Ascending aorta (tissue), 2 donors: ENCODE measurements at regions not wholly inside any gene's neighbourhood (a gene's known extent, or its start where the extent isn't known, plus 50 kb on each side); places are given as distances from the start of the nearest gene placed in this dataset.
A peak's percentile ranks its signal among the peaks of the same experiment; 100 is the strongest.

ENCODE experiments used
- DNase-seq, 2 donors: peaks; one replicate each; pipeline ENCODE4 v3.0.0-alpha.2; 2019; ENCODE audit warnings: low spot score in 2 of 2
- H3K27ac ChIP-seq, 2 donors: fragments of 200-600 bp; sonication (generic); one replicate each; pipeline ENCODE4 v1.5.1; 2016 to 2017; ENCODE audit warnings: mild to moderate bottlenecking in 1 of 2
- H3K27me3 ChIP-seq: fragments of 200-600 bp; sonication (generic); one replicate; pipeline ENCODE4 v1.5.1; 2017
- H3K36me3 ChIP-seq, 2 donors: fragments of 200-600 bp; sonication (generic); one replicate each; pipeline ENCODE4 v1.5.1; 2016
- H3K4me1 ChIP-seq, 2 donors: fragments of 200-600 bp; sonication (generic); one replicate each; pipeline ENCODE4 v1.5.1; 2016 to 2017; ENCODE audit warnings: mild to moderate bottlenecking in 1 of 2
- H3K4me3 ChIP-seq, 2 donors: fragments of 200-600 bp; sonication (generic); one replicate each; pipeline ENCODE4 v1.5.1; 2016 to 2017; ENCODE audit warnings: mild to moderate bottlenecking in 1 of 2
- H3K9me3 ChIP-seq, 2 donors: fragments of 200-600 bp; sonication (generic); one replicate each; pipeline ENCODE4 v1.5.1; 2016
- intact Hi-C: fragments of 100-400 bp; cut with DNase I; formaldehyde crosslinking; loops from one replicate; pipeline ENCODE4 v1.15.1; 2023
- TF ChIP-seq, protein P1 (sequence below), 3 experiments: fragments of 200-600 bp in 2 of 3; fragments of 450-650 bp in 1 of 3; sonication (generic) in 2 of 3; IDR thresholded peaks; one replicate each; pipeline ENCODE4 v1.5.1; 2016 to 2019; ENCODE audit warnings: antibody characterized with exemption in 3 of 3, mild to moderate bottlenecking in 1 of 3, moderate library complexity in 1 of 3

DNA sequence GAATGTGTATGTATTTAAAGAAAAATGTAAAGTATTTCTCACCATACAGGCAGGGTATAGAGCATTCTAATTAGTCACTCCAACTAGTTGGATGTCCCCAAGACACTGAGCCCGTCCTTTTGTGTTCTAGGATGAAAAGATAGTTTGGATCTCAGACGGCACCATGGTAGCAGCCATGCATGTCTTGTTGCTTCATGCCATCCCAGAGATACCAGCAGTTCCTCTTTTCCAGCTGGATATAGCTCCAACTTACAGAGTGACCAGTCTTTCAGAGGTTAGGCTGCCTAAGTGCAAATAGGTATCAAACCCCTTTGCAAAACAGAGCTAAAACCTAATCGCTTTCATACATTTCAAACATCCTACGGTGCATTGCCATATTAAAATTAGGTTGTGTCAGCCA lies 275.3 kb downstream of the MTX2 start:
- no peak for DNase-seq
- Histone ChIP-seq H3K27me3 (no peaks in the 10 kb centered on the region), H3K4me3 (no peak overlapping the region), H3K4me1 (no peaks in the 10 kb centered on the region), H3K27ac (no peak overlapping the region), H3K36me3 (no peaks in the 10 kb centered on the region), H3K9me3 (no peaks in the 10 kb centered on the region)
- intact Hi-C loops = no loop called here
- TF ChIP-seq, protein P1, sequence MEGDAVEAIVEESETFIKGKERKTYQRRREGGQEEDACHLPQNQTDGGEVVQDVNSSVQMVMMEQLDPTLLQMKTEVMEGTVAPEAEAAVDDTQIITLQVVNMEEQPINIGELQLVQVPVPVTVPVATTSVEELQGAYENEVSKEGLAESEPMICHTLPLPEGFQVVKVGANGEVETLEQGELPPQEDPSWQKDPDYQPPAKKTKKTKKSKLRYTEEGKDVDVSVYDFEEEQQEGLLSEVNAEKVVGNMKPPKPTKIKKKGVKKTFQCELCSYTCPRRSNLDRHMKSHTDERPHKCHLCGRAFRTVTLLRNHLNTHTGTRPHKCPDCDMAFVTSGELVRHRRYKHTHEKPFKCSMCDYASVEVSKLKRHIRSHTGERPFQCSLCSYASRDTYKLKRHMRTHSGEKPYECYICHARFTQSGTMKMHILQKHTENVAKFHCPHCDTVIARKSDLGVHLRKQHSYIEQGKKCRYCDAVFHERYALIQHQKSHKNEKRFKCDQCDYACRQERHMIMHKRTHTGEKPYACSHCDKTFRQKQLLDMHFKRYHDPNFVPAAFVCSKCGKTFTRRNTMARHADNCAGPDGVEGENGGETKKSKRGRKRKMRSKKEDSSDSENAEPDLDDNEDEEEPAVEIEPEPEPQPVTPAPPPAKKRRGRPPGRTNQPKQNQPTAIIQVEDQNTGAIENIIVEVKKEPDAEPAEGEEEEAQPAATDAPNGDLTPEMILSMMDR (IDR thresholded peaks at IDR 0.05) = no peak

DNA sequence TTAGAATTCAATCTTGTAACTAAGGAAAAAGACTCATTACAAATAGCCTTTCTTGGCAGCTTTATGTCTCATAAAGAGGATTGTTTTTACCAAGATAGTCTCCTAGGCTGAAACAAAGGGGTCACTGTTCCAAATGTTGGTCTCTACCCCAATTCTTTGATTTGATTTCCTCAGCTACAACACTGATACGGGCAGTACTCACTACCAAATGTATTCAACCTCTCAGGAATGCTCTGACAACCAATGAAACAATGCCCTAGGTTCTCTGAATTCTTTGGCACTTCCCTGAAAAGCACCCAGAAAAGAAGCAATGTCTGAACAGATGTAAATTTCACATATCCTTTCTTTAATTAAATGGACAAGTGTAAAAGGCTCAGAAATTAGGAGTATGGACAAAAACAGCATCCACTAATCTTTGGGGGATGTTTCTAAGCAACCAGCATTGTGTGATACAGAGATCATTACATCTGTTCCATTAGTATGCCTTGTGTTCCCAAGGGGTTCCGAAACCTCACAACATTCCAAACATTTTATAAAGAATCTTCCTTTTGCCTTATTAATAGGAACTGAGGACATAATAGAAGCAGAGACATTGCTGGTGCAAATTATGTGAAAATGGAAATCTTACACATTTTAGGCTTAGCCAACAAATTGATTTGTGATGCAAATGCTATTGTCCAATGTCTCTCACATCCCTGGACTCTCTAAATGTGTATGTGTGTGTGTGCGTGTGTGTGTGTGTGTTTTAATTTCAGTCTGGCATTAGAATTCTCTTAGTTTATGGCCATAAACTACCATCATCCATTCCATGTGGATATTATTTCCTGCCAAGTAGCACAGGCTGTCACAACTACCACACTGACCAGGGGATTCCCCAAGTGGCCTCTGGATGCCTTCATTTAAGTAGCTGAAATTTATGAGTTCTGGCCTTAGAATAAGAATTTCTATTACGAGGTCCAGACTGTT lies 276.0 kb downstream of the MTX2 start:
- Histone ChIP-seq H3K4me3 (no peak overlapping the region), H3K4me1 (no peaks in the 10 kb centered on the region), H3K36me3 (no peaks in the 10 kb centered on the region), H3K27ac (no peak overlapping the region), H3K27me3 (no peaks in the 10 kb centered on the region), H3K9me3 (no peaks in the 10 kb centered on the region)
- intact Hi-C loops = no loop called here
- DNase-seq = no peak
- TF ChIP-seq, protein P1 (IDR thresholded peaks at IDR 0.05) = no peak

- H3K27ac ChIP-seq = no peak overlapping the region
- H3K4me1 ChIP-seq = no peaks in the 10 kb centered on the region
- H3K9me3 ChIP-seq = no peaks in the 10 kb centered on the region
- no peak overlapping the region for H3K4me3 ChIP-seq
- no peaks in the 10 kb centered on the region for H3K36me3 ChIP-seq
- TF ChIP-seq, protein P1 (IDR thresholded peaks at IDR 0.05) = no peak
- DNase-seq = no peak
- intact Hi-C loops = no loop called here
- H3K27me3 ChIP-seq = no peaks in the 10 kb centered on the region
Observed at GRCh38 chr2:176546550-176546949, 277.3 kb downstream of the MTX2 start.

- Histone ChIP-seq H3K27ac (peak overlapping the region; percentile 64 to 66), H3K9me3 (no peaks in the 10 kb centered on the region), H3K4me3 (peak overlapping the region in 1 of 2 donors; percentile 59), H3K36me3 (no peaks in the 10 kb centered on the region), H3K27me3 (no peaks in the 10 kb centered on the region), H3K4me1 (peaks cover 7 to 11% of the 10 kb centered on the region in 2 donors)
- intact Hi-C loops = loop anchor here (2.0 to 10.0 kb wide), 3 partner anchors 86 to 610 kb away; no protein-coding TSS in a partner anchor
- DNase-seq = no peak
- TF ChIP-seq, protein P1 (IDR thresholded peaks at IDR 0.05) = no peak
Observed at GRCh38 chr2:176552501-176553135, 283.4 kb downstream of the MTX2 start.

GRCh38 chr2:176553685-176554100 lies 284.5 kb downstream of the MTX2 start:
- peaks cover 7 to 11% of the 10 kb centered on the region in 2 donors for H3K4me1 ChIP-seq
- intact Hi-C loops = loop anchor here (1.0 to 10.0 kb wide), 5 partner anchors 85 to 609 kb away; no protein-coding TSS in a partner anchor
- TF ChIP-seq, protein P1 (IDR thresholded peaks at IDR 0.05) = peak in 1 of 3 experiments; percentile 14
- peak overlapping the region; percentile 52 to 59 for H3K4me3 ChIP-seq
- no peaks in the 10 kb centered on the region for H3K9me3 ChIP-seq
- peak in 1 of 2 donors; percentile 75 for DNase-seq
- H3K27ac ChIP-seq = peak overlapping the region; percentile 64 to 66
- H3K36me3 ChIP-seq = no peaks in the 10 kb centered on the region
- no peaks in the 10 kb centered on the region for H3K27me3 ChIP-seq
